GM13977 (cell line): ENCODE measurements at regions not wholly inside any gene's neighbourhood (a gene's known extent, or its start where the extent isn't known, plus 50 kb on each side); places are given as distances from the start of the nearest gene placed in this dataset.
"Not testable (repeated sequence)": the region's sequence is repeated elsewhere in the genome, so short reads cannot be mapped to it uniquely, and the experiment has no call there.

ENCODE experiments used
- DNase-seq: peaks from one replicate; pipeline ENCODE4 v3.0.0; 2012; ENCODE audit warnings: low spot score
- in situ Hi-C: fragments of 300-500 bp; cut with MboI; formaldehyde crosslinking; loops from one replicate; pipeline ENCODE4 v1.12.0; 2022; ENCODE audit warnings: low sequenced_read_pairs, low pct_unique_long_range_greater_than_20kb, mixed read lengths, inconsistent platforms; ENCODE audit not compliant: unreplicated experiment
- TF ChIP-seq, protein P1 (sequence below): IDR thresholded peaks from 2 replicates; pipeline ENCODE4 v1.5.1; 2012; ENCODE audit warnings: mild to moderate bottlenecking, control low read depth; ENCODE audit not compliant: insufficient read depth; ENCODE audit errors: extremely low read depth, missing control alignments

DNA sequence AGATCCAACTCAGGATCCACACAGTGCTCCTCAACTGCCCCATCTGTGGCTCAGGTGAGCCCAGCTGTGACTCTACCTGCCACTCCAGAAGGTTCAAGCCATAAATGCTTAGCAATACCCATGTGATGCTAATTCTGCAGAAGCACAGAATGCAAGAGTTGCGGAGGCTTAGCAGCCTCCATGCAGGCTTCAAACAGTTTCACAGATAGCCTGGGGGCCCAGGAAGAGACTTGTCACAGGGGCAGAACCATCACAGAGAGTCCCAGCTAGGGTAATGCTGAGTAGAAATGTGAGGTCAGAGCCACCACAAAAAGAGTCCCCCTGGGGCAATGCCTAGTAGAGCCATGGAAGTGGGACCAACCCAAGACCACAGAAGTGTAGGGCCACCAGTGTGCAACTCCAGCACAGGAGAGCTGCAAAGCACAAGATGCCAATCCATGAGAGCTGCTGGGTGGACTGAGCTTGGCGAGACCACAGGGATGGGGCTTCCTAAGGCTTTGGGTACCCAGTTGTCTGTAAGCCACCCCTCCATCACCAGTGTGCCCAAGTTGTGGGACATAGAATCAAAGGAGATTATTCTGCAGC is 283.9 kb downstream of the UBE3D start:
- in situ Hi-C loops, result no loop called here
- DNase-seq, result no peak
- TF ChIP-seq, protein P1, sequence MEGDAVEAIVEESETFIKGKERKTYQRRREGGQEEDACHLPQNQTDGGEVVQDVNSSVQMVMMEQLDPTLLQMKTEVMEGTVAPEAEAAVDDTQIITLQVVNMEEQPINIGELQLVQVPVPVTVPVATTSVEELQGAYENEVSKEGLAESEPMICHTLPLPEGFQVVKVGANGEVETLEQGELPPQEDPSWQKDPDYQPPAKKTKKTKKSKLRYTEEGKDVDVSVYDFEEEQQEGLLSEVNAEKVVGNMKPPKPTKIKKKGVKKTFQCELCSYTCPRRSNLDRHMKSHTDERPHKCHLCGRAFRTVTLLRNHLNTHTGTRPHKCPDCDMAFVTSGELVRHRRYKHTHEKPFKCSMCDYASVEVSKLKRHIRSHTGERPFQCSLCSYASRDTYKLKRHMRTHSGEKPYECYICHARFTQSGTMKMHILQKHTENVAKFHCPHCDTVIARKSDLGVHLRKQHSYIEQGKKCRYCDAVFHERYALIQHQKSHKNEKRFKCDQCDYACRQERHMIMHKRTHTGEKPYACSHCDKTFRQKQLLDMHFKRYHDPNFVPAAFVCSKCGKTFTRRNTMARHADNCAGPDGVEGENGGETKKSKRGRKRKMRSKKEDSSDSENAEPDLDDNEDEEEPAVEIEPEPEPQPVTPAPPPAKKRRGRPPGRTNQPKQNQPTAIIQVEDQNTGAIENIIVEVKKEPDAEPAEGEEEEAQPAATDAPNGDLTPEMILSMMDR, result no peak

GRCh38 chr6:82783587-82784236 is 281.9 kb downstream of the UBE3D start:
- no peak for DNase-seq
- TF ChIP-seq, protein P1, result peak; percentile 22
- in situ Hi-C loops, result no loop called here

DNA sequence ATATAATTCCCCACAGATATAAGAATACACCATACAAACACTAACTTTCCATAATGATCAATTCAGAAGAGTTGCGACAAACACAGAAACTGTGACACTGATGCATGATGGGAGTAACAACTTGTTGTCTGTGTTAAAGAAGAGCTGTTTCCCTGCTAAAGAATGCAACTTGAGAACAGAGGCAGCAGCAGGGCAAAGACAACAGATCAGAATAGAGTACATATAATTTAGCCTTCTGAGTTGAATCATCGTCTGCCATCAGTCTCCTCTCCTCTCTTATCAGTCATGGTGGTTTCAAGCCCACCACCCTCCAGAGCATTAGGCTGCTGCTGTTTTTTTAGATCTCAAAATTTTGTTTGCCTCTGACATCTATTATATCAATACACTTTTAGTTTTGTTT is 280.4 kb downstream of the UBE3D start:
- no peak for DNase-seq
- in situ Hi-C loops, result no loop called here
- TF ChIP-seq, protein P1, result no peak

DNA sequence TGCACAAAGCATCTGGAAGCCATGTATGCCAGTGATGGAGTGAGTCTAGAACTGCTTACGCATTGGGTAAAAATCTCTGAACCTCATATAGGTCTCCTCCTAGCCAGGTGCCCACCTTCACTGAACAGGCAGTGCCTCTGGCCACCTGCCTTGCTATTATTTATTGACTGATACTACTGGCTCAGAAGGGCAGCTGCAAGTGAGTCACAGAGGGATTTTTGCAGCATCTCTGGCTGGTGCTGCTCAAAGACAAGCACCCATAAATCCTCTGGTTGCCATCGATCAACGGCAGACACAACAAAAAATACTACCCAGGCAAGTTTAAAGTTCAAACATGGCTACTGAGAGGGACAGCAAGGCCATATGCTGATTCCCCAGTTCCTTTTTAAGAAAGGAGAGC is 279.4 kb downstream of the UBE3D start:
- no peak for DNase-seq
- in situ Hi-C loops, result no loop called here

DNA sequence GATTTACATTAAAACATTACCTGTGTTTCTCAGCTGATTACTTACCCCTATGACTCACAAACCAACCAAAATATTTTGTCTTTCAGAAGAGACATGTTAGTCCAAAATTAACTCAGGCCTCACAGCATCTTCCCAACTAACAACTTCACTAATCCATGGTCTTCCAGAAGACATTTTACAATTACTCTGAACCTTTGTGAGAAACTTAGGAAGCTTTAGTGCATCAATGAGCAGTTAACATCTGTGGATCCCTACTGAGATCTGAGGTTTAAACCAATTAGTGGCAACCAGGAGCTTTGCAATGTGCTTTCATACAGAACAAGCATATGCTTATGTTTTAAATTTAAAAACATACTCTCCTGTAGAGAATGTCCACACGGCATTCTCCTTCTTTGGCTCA is 269.7 kb downstream of the UBE3D start:
- TF ChIP-seq, protein P1, result no peak
- in situ Hi-C loops, result no loop called here
- DNase-seq, result no peak

More for the DNA sequence above, 279.4 kb downstream of the UBE3D start:
- TF ChIP-seq, protein P1, result no peak

DNA sequence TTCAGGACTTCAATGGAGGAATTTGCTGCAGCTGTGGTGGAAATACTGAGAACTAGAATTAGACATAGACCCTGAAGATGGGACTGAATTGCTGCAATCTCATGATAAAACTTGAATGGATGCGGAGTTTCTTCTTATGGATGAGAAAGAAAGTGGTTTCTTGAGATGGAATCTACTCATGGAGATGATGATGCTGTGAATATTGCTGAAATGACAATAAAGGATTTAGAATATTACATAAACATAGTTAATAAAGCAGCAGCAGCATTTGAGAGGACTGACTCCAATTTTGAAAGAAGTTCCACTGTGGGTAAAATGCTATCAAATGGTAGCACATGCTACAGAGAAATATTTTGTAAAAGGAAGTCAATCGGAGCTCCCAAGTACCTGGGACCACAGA is 264.6 kb downstream of the UBE3D start:
- in situ Hi-C loops, result no loop called here
- TF ChIP-seq, protein P1, result no peak
- DNase-seq, result no peak

DNA sequence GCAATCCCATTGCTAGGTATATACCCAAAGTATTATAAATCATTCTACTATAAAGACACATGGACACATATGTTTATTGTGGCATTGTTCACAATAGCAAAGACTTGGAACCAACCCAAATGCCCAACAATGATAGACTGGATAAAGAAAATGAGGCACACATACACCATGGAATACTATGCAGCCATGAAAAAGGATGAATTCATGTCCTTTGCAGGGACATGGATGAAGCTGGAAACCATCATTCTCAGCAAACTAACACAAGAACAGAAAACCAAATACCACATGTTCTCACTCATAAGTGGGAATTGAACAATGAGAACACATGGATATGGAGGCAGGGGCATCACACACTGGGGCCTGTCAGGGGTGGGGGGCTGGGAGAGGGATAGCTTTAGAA is 249.4 kb downstream of the UBE3D start:
- in situ Hi-C loops, DNase-seq: not testable (repeated sequence)
